Testis (tissue), 2 donors: ENCODE measurements at regions not wholly inside any gene's neighbourhood (a gene's known extent, or its start where the extent isn't known, plus 50 kb on each side); places are given as distances from the start of the nearest gene placed in this dataset.

Experiments used
- DNase-seq: peaks from one replicate; pipeline ENCODE4 v3.0.0-alpha.2; 2019
- H3K27ac ChIP-seq, 2 donors: fragments of 200-600 bp; sonication (generic); one replicate each; pipeline ENCODE4 v1.5.1; 2019
- H3K27me3 ChIP-seq: fragments of 200-600 bp; sonication (generic); one replicate; pipeline ENCODE4 v1.5.1; 2019
- H3K36me3 ChIP-seq: fragments of 200-600 bp; sonication (generic); one replicate; pipeline ENCODE4 v1.5.1; 2017; ENCODE audit warnings: low read depth; ENCODE audit errors: missing control alignments
- H3K4me1 ChIP-seq: fragments of 200-600 bp; sonication (generic); one replicate; pipeline ENCODE4 v1.5.1; 2019
- H3K4me3 ChIP-seq, 2 donors: fragments of 200-600 bp; sonication (generic); one replicate each; pipeline ENCODE4 v1.5.1; 2017 to 2019
- H3K9me3 ChIP-seq: fragments of 200-600 bp; sonication (generic); one replicate; pipeline ENCODE4 v1.5.1; 2017
- CTCF ChIP-seq, 3 experiments: fragments of 450-650 bp in 2 of 3; fragments of 200-600 bp in 1 of 3; sonication (generic) in 1 of 3; IDR thresholded peaks; one replicate each; pipeline ENCODE4 v1.5.1; 2016 to 2019; ENCODE audit warnings: antibody characterized with exemption in 3 of 3, mild to moderate bottlenecking in 2 of 3, moderate library complexity in 1 of 3
- POLR2A ChIP-seq: fragments of 450-650 bp; IDR thresholded peaks from one replicate; pipeline ENCODE4 v1.6.1; 2017; ENCODE audit warnings: antibody characterized with exemption, mild to moderate bottlenecking, moderate library complexity
- WGBS, 2 donors: methylation state at CpG; one replicate each; pipeline ENCODE4 v1.1.5; 2018; 5-methylcytosine and 5-hydroxymethylcytosine counted together
- intact Hi-C: fragments of 100-400 bp; cut with DNase I; formaldehyde crosslinking; loops from one replicate; pipeline ENCODE4 v1.15.1; 2023; ENCODE audit warnings: low total_unique reads

- Histone ChIP-seq H3K27ac (no peak overlapping the region), H3K27me3 (no peaks in the 10 kb centered on the region), H3K4me3 (no peak overlapping the region), H3K9me3 (no peaks in the 10 kb centered on the region), H3K4me1 (no peaks in the 10 kb centered on the region), H3K36me3 (no peaks in the 10 kb centered on the region)
- TF ChIP-seq CTCF (IDR thresholded peaks at IDR 0.05) (no peak), POLR2A (no peak)
- no peak for DNase-seq
- 78% methylated on average over 2 of the region's 2 CpGs for WGBS, 2 donors
- intact Hi-C loops, result no loop called here
Measured at GRCh38 chr12:65524666-65525065, 246.2 kb downstream of the MSRB3 start.

- Histone ChIP-seq H3K36me3 (no peaks in the 10 kb centered on the region), H3K27me3 (no peaks in the 10 kb centered on the region), H3K4me1 (no peaks in the 10 kb centered on the region), H3K27ac (no peak overlapping the region), H3K9me3 (no peaks in the 10 kb centered on the region), H3K4me3 (no peak overlapping the region)
- no peak for DNase-seq
- TF ChIP-seq CTCF (IDR thresholded peaks at IDR 0.05) (no peak), POLR2A (no peak)
- intact Hi-C loops, result no loop called here
- WGBS, 2 donors, result 79 to 82% methylated on average over 2 to 3 of the region's 3 CpGs
Measured at GRCh38 chr12:65525491-65526141, 247.1 kb downstream of the MSRB3 start.

- intact Hi-C loops, result no loop called here
- no peaks in the 10 kb centered on the region for H3K27me3 ChIP-seq
- H3K36me3 ChIP-seq, result no peaks in the 10 kb centered on the region
- DNase-seq, result no peak
- H3K27ac ChIP-seq, result no peak overlapping the region
- H3K4me1 ChIP-seq, result no peaks in the 10 kb centered on the region
- H3K9me3 ChIP-seq, result no peaks in the 10 kb centered on the region
- WGBS, 2 donors, result 83 to 92% methylated on average over 2 of the region's 2 CpGs
- TF ChIP-seq POLR2A, result no peak
- no peak for TF ChIP-seq CTCF (IDR thresholded peaks at IDR 0.05)
- H3K4me3 ChIP-seq, result no peak overlapping the region
Measured at GRCh38 chr12:65526311-65526710, 247.8 kb downstream of the MSRB3 start.

- no peak for DNase-seq
- TF ChIP-seq CTCF (IDR thresholded peaks at IDR 0.05) (no peak), POLR2A (no peak)
- no peak overlapping the region for H3K4me3 ChIP-seq
- no peaks in the 10 kb centered on the region for H3K27me3 ChIP-seq
- intact Hi-C loops, result no loop called here
- 93 to 97% methylated on average over 3 of the region's 3 CpGs for WGBS, 2 donors
- H3K9me3 ChIP-seq, result no peaks in the 10 kb centered on the region
- H3K27ac ChIP-seq, result no peak overlapping the region
- no peaks in the 10 kb centered on the region for H3K36me3 ChIP-seq
- H3K4me1 ChIP-seq, result no peaks in the 10 kb centered on the region
Measured at GRCh38 chr12:65528127-65528526, 249.6 kb downstream of the MSRB3 start.

- no peak overlapping the region for H3K27ac ChIP-seq
- H3K36me3 ChIP-seq, result no peaks in the 10 kb centered on the region
- no peak for DNase-seq
- intact Hi-C loops, result no loop called here
- H3K9me3 ChIP-seq, result no peaks in the 10 kb centered on the region
- H3K4me1 ChIP-seq, result no peaks in the 10 kb centered on the region
- H3K4me3 ChIP-seq, result no peak overlapping the region
- 95 to 98% methylated on average over 2 of the region's 2 CpGs for WGBS, 2 donors
- no peak for TF ChIP-seq POLR2A
- TF ChIP-seq CTCF (IDR thresholded peaks at IDR 0.05), result no peak
- no peaks in the 10 kb centered on the region for H3K27me3 ChIP-seq
Measured at GRCh38 chr12:65529106-65529505, 250.6 kb downstream of the MSRB3 start.
